ENCODE measurements at regions not wholly inside any gene's neighbourhood (a gene's known extent, or its start where the extent isn't known, plus 50 kb on each side); places are given as distances from the start of the nearest gene placed in this dataset.
"Not testable (repeated sequence)": the region's sequence is repeated elsewhere in the genome, so short reads cannot be mapped to it uniquely, and the experiment has no call there.

DNA sequence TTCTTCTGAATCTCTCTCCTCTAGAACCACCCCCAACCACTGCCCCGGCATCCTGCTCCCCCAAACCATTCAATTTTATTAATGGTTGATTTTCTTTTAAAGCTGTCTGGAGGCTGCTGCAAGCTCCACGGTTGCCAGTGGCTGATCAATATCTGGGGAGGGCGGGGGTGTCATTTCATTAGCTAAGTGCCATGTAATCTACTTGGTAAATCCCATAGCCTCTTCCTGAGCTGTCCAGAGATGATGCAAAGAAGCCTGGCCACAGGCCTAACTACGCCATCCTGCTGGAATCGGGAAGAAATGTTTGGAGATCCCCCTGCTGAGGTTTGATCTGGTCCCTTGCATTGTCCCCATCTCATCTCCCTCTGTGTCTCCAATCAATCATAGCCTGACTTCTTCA, 440.1 kb downstream of the MIAT start:
- no peak for DNase-seq (ENCODE audit: low spot score)
- intact Hi-C loops (cut with DNase I): no loop called here

DNA sequence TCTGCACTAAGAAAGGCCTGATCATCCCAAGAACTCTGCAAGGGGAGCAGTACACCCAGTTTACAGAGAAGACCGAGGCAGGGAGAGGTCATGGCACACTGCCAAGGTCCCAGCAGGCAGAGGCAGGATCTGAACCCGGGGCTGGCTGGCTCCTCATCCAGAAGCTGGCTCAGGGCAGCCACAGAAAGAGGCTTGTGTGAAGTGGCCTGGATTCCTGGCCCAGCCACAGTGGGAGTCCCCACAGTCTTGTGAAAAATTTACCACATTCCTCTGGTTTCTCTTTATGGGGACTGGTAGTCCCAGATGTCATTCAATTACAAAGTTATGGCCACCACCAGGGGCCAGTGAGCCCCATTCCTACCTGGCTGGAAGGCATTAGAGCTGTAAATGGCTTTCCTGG, 440.5 kb downstream of the MIAT start:
- intact Hi-C loops (cut with DNase I): no loop called here
- DNase-seq (ENCODE audit: low spot score): no peak

DNA sequence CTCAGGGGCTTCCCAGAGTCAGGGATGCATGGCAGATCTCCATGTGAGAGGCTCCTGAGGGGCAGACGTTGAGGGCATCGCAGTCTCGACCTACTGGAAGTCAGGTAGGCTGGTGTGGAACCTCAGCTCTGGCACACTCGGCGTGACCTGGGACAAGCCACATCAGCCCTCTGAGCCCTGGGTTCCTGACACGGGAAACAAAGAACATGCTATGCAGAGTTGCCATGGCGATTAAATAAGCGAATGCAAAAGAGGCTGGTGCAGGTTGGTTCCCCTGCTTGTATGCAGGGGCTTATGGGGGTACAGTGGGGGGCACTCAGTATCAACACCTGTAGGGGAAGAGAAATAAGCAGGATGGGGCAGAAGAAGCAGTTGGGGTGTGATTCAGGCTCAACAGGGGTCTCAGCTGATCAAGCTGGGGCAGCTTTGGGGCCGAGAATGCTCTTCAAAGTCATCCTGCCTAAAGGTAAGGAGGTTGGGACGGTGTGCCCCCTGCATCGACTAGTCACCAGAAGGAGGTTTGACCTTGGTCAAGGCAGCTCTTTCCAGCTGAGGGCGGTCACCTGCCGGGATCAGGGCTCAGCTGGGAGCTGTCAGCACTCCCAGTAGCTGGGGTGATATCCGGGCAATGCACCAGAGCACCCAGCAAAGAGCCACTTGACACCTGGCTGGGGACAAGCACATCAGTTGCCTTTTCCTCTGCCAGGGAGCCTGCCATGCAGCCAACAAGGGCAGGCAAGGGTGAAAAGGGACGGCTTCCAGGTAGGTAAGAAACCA, 442.7 kb downstream of the MIAT start:
- DNase-seq (ENCODE audit: low spot score): no peak
- intact Hi-C loops (cut with DNase I): loop anchor here (10.0 kb wide), 1 partner anchor 705 kb away; the partner anchor contains the start of gene MN1

DNA sequence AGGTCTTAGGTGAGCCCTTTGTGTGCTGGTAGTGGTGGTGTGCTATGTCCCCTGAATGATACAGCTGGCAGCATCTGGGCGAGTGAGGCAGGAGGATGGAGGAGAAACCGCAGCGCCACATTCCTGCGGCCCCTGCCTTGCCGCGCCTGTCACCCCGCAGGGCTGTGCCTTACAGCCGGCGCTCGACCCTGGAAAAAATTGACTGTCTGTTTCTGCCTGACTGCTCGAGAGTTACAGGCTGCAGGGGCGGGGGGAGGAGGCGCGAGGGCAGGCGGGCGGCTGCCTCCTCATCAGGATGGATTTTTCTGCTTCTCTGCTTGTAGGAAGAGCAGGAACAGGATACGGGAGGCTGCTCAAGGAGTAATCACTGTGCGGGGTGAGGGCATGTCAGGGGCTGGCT, 443.4 kb downstream of the MIAT start:
- intact Hi-C loops (cut with DNase I): loop anchor here (10.0 kb wide), 1 partner anchor 704 kb away; the partner anchor contains the start of gene MN1

DNA sequence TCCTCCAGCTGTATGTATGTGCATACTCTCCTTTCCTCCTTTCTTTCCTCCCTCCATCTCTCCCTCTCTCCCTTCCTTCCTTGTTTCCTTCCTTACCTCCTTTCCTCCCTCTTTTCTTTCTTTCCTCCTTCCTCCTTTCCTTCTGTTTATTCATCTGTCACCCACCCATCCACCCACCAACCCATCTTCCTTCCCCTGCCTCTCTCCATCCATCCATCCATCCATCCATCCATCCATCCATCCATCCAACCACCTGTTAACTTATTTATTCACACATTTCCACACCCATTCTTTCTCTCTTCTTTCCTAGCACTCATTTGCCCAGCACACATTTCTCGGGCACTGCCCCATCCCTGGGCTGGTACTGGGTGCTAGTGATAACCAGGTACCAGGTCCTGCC, 443.9 kb downstream of the MIAT start:
- no peak for DNase-seq (ENCODE audit: low spot score)

More for the DNA sequence above, 443.4 kb downstream of the MIAT start:
- no peak for DNase-seq (ENCODE audit: low spot score)

DNA sequence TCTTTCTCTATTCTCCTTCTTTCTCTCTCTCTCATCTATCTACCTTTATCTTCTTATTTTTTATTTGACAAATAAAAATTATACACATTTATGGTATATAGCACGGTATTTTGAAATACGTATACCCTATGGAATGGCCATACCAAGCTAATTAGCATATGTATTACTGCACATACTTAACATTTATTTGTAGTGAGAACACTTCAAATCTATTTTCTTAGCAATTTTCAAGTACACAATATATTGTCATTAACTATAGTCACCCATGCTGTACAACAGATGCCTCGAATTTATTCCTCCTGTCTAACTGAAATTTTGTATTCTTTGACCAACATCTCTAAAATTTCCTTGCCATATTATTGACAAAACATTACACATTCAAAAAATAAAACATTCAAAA, 447.1 kb downstream of the MIAT start:
- intact Hi-C loops (cut with DNase I): loop anchor here (10.0 kb wide), 1 partner anchor 700 kb away; the partner anchor contains the start of gene MN1
- DNase-seq (ENCODE audit: low spot score): no peak

More for the DNA sequence above, 443.9 kb downstream of the MIAT start:
- intact Hi-C loops (cut with DNase I): loop anchor here (10.0 kb wide), 1 partner anchor 704 kb away; the partner anchor contains the start of gene MN1

DNA sequence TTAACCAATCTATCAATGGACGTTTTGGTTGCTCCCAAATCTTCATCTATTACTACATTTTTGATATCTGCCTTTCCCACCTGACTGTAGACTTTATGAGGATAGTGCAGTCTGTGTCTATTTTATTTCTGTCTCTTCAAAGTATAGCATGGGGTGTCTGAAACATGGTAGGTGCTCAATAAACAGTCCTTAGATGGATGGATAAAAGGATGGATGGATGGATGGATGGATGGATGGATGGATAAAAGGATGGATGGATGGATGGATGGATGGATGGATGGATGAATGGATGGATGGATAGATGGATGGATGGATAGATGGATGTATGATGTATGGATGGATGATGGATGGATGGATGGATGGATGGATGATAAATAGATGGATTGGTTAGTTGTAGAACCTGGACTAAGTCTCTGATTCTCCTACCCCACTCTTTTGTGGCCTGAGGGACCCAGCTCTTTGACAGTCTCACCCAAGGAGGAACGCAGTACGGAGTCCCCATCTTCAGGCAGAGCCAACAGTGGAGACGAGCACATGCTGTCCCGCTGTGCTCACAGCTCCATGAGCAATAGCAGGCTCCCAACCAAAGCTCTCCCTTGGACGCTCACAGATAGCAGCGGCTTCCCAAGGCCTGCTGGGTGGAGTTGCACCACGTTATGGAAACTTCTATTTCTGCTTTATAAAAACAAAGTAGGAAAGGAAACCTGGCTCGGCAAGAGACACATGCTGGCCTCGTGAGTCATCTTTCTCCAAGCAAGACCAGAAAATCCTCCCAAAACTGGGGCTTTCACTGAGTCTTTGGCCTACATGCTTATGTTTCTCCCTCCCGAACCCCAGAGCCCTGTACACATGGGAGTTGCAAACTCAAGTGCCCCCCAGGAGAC, 448.0 kb downstream of the MIAT start:
- DNase-seq (ENCODE audit: low spot score): no peak
- intact Hi-C loops (cut with DNase I): loop anchor here (5.0 to 10.0 kb wide), 2 partner anchors 107 to 699 kb away; partner anchors contain the start of gene MN1

DNA sequence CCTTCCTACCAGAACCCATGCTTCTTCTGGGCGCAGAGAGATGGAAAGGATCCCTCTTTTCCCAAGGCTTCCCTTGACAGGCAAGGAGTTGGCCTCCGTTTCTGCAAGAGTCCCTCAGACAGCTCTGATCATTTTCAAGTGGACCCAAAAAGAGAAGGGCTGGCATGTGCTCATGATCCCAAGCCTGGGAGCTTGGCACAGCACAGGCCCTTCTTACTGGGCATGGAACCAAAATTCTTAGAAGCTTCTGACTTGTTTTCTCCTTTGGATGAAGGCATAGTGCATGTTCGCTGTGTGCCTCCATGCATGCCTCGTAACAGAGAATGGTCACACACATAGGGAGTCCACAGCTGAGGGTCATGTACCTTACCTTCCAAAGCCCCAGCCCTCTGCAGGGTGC, 449.6 kb downstream of the MIAT start:
- intact Hi-C loops (cut with DNase I): loop anchor here (5.0 to 10.0 kb wide), 2 partner anchors 105 to 698 kb away; partner anchors contain the start of gene MN1
- no peak for DNase-seq (ENCODE audit: low spot score)

DNA sequence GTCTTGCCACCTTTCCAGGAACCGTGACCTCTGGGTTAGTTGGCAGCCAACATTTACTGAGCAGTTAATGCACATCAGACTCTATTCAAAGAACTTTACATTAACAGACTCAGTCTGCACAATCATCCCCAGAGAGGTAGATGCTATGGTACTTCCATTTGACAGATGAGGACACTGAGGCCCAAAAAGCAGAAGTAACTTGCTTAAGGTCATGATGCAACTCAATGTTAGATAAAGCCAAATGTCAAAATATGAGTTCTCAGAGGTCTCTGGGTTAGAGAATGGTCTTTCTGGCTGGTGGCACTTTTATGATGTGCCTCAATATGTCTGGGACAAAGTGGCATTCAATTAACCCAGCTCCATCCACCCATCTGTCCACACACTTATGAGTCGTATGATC, 450.0 kb downstream of the MIAT start:
- intact Hi-C loops (cut with DNase I): loop anchor here (5.0 to 10.0 kb wide), 2 partner anchors 105 to 697 kb away; partner anchors contain the start of gene MN1
- DNase-seq (ENCODE audit: low spot score): no peak

DNA sequence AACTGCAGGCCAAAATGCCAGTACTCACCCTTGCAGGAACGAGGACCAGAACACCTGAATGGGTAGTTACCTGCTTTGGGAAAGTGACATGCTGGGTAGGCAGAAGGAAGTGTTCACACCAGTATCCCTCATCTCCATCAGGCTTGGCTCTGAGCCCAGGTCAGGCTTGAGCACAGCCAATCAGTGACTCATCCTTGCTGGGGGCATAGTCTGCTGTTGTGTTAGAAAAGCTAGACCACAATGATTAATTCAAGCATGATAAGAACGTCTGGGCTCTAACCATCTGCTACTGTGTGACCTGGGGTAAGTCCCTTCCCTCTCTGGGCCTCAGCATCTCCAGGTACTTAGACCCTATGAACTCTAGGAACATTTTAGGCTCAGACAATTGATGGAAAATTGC, 450.4 kb downstream of the MIAT start:
- intact Hi-C loops (cut with DNase I): loop anchor here (5.0 to 10.0 kb wide), 2 partner anchors 104 to 697 kb away; partner anchors contain the start of gene MN1
- DNase-seq (ENCODE audit: low spot score): no peak

DNA sequence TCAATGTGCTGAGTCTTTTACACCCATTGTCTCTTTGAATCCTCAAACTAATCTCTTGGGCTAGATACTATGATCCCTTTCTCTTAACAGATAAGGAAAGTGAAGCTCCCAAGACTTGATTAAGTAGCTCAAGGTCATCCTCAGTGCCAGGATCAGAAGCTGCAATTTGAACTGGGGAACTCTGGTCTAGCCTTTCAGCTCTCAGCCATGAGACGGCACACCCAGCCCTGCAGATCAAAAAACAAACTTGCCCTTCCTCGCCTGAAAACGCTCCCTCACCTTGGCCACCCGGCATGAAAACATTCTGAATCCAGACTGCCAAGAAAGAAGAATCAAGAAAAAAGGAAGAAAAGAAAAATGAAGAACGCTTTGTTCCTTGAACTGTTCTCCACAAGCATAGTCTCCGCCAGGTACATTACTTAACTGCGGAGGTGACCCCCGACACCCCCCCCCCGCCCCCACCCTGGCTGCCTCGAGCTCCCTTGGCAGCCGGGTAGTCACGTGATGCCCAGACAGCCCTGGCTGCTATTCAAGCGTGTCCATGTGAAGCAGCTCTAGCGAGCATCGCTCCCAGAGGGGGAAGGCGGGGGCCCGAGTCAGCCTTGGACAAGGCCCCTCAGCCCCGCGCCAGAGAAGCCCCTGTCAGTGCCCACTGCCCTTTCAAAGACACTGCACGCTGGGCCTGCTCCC, 451.2 kb downstream of the MIAT start:
- DNase-seq (ENCODE audit: low spot score): no peak
- intact Hi-C loops (cut with DNase I): loop anchor here (5.0 to 10.0 kb wide), 2 partner anchors 104 to 696 kb away; partner anchors contain the start of gene MN1

DNA sequence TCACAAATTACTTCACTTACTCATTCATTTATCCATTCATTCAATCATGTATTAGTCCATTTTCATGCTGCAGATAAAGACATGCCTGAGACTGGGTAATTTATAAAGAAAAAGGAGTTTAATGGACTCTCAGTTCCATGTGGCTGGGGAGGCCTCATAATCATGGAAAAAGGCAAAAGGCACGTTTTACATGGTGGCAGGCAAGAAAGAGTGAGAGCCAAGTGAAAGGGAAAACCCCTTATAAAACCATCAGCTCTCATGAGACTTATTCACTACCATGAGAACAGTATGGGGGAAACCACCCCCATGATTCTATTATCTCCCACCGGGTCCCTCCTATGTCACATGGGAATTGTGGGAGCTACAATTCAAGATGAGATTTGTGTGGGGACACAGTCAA, 452.0 kb downstream of the MIAT start:
- DNase-seq (ENCODE audit: low spot score): not testable (repeated sequence)
- intact Hi-C loops (cut with DNase I): loop anchor here (5.0 to 10.0 kb wide), 2 partner anchors 103 to 695 kb away; partner anchors contain the start of gene MN1

DNA sequence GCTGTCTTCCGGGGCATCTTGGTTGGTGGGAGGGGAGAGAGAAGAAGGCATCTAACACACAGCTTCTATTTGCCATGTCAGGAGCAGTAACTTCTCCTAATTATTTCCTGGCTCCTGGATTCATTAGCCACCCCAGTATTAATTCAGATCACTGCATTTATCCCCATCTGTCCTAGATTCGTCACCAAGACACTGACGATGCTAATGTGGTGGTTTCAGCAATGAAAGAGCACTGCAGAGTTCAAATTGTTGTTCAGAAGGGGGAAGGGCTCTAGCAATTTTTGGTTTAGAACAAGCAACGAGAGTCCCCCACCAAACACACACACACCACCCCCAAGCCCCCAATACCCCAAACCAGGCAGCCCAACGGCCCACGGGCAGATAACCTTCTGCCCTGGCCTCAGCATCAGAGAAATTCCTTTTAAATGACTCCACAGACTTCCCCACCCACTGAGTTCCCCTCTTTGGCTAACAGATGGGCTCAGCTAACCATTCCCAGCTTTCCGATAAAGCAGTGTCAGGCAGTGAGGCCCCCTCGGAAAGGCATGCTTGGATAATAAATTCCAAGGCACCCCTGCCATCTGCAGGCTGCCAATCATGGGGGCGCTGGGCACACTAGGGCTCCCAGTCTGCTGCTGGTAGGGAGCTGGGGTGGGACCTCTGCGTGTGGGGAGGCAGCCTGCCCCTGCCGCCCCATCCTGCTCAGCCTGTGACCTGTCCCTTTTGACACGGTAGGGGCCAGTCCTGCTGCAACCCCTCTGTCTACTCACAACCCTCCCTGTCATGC, 453.5 kb downstream of the MIAT start:
- no peak for DNase-seq (ENCODE audit: low spot score)
- intact Hi-C loops (cut with DNase I): loop anchor here (10.0 kb wide), 1 partner anchor 404 kb away; no protein-coding TSS in a partner anchor

DNA sequence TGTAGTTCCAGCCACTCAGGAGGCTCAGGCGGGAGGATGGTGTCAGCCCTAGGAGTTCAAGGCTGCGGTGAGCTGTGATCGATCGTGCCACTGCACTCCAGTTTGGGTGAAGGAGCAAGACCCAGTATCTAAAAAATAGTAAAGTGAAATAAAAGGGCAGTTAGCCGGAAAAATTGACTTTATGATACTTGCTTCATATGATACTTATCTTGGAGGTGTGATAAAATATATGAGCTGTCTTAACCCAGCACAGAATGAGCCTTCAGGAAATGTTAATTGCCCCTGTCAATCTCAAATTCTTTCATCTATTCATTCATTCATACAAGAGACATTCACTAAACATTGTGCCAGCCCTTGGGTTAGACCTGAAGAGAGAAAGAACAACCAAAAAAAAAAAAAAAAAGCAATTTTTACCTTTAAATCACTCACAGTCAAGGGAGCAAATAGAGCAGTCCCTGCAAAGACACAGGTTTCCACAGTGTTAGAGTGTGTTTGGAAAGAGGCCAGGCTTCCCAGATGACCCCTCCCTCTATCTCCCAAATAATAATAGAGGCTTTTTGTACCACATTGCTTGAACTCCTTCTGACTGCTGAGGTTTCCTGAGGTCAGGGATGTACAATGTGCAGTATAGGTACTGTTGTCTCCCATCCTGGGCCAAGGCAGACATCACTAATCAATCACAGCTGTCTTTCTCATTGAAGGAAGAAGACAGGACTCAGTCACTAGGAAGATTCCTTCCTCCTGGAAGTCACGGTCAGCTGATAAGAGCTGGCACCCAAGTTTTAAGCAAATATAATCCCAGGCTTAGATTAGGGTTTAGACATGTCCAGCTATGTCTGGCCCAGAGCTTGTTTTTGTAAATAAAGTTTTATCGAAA, 454.6 kb downstream of the MIAT start:
- intact Hi-C loops (cut with DNase I): loop anchor here (10.0 kb wide), 1 partner anchor 403 kb away; no protein-coding TSS in a partner anchor
- DNase-seq (ENCODE audit: low spot score): no peak

DNA sequence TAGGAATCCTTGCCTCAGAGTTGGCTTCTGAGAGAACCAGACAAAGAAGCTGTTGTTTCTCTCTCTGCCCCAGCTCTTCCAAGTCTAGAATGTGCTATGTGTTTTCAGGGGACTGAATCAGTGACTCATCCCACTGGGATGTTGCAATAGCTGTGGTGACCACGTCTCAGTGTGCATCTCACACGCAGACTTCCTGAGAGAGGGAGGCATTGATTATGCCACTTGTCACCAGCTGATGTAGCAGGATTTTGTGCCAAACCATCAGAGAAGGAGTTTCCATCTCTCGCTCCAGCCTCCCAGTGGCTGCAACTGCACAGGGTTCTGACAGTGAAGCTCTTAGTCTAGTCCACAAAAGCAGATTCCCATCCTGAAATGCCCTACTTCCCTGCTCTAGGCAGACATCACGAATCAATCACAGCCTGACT, 455.8 kb downstream of the MIAT start:
- intact Hi-C loops (cut with DNase I): loop anchor here (10.0 kb wide), 1 partner anchor 402 kb away; no protein-coding TSS in a partner anchor
- DNase-seq (ENCODE audit: low spot score): no peak

DNA sequence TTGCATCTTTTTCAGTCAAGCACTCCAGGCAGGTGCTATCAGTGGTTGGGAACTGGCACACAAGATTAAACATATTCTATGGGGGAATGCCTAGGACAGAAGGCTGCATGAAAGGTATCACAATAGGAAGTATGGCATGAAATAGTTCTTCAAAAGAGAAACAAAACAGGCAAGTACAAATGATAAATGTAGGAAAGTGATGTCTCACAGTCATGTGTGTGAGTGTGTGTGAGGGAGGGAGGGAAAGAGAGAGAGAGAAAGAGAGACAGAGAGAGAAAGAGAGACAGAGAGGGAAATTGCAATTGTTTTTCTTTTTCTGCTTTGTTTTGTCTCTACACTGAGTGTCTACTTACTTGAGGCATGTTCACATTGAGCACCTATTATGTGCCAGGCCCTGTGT, 456.3 kb downstream of the MIAT start:
- DNase-seq (ENCODE audit: low spot score): no peak
- intact Hi-C loops (cut with DNase I): loop anchor here (10.0 kb wide), 1 partner anchor 401 kb away; no protein-coding TSS in a partner anchor

DNA sequence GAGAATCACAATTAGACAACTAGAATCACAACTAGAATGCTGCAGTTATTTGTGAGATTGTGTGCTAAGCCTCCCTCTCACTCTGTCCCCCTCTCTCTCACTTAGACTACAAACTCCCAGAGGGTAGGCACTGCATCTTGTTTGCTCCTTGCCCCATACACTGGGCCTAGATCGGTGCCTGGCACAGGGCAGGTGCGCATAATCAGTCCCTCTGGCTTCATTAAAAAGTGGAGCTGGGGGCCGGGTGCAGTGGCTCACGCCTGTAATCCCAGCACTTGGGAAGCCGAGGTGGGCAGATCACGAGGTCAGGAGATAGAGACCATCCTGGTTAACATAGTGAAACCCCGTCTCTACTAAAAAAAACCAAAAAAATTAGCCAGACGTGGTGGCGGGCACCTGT, 456.8 kb downstream of the MIAT start:
- no peak for DNase-seq (ENCODE audit: low spot score)
- intact Hi-C loops (cut with DNase I): loop anchor here (10.0 kb wide), 1 partner anchor 401 kb away; no protein-coding TSS in a partner anchor
